PC-9 (cell line): ENCODE measurements at regions not wholly inside any gene's neighbourhood (a gene's known extent, or its start where the extent isn't known, plus 50 kb on each side); places are given as distances from the start of the nearest gene placed in this dataset.
A peak's percentile ranks its signal among the peaks of the same experiment; 100 is the strongest.

Experiments used
- BruUV-seq: library from RNA; stranded (reverse); fragments of 400-500 nt; replicated peaks from 2 replicates; lab custom pipeline; 2021; lab: Mats Ljungman, UMichigan
- CTCF ChIA-PET: fragments of 300-600 bp; sonication (Branson Sonifier 250); formaldehyde crosslinking; loops from one replicate; lab custom pipeline; 2022; ENCODE audit warnings: antibody characterized with exemption; lab: Charles Lee
- POLR2A ChIA-PET: fragments of 300-600 bp; sonication (Branson Sonifier 250); formaldehyde crosslinking; loops from one replicate; lab custom pipeline; 2022; ENCODE audit warnings: antibody characterized with exemption; ENCODE audit not compliant: unreplicated experiment; lab: Charles Lee
- DNase-seq, 2 experiments: peaks; one replicate each; pipeline versions ENCODE4 v3.0.0 to v3.0.0-alpha.2; 2015 to 2022; ENCODE audit warnings: mixed read lengths in 1 of 2
- H2AFZ ChIP-seq: fragments of 200-600 bp; sonication (generic); 2 replicates; pipeline ENCODE4 v1.8.1; 2017; ENCODE audit warnings: antibody characterized with exemption
- H3F3A ChIP-seq: fragments of 200-600 bp; sonication (generic); 2 replicates; pipeline ENCODE4 v1.8.1; 2017; ENCODE audit warnings: antibody characterized with exemption, mild to moderate bottlenecking, low read depth; ENCODE audit not compliant: insufficient read depth
- H3K27ac ChIP-seq: fragments of 200-600 bp; sonication (generic); 2 replicates; pipeline ENCODE4 v1.6.1; 2016; ENCODE audit warnings: mixed run types
- H3K27me3 ChIP-seq: fragments of 200-600 bp; sonication (generic); 2 replicates; pipeline ENCODE4 v1.6.1; 2016; ENCODE audit warnings: low read depth, mixed run types; ENCODE audit not compliant: insufficient read depth
- H3K36me3 ChIP-seq: fragments of 200-600 bp; sonication (generic); 2 replicates; pipeline ENCODE4 v1.6.1; 2016; ENCODE audit warnings: low read depth, mixed run types
- H3K4me1 ChIP-seq: fragments of 200-600 bp; sonication (generic); replicated peaks from 2 replicates; pipeline ENCODE4 v1.6.1; 2016; ENCODE audit warnings: mixed run types; ENCODE audit not compliant: insufficient read depth
- H3K4me2 ChIP-seq: fragments of 200-600 bp; sonication (generic); 2 replicates; pipeline ENCODE4 v1.6.1; 2017; ENCODE audit warnings: mixed run types
- H3K4me3 ChIP-seq: fragments of 200-600 bp; sonication (generic); 2 replicates; pipeline ENCODE4 v1.6.1; 2016; ENCODE audit warnings: mixed run types
- H3K79me2 ChIP-seq: fragments of 200-600 bp; sonication (generic); 2 replicates; pipeline ENCODE4 v1.6.1; 2017; ENCODE audit warnings: low read depth, mixed run types
- H3K9me2 ChIP-seq: fragments of 200-600 bp; sonication (generic); 2 replicates; pipeline ENCODE4 v1.8.1; 2017; ENCODE audit warnings: mild to moderate bottlenecking; ENCODE audit not compliant: insufficient read depth
- H3K9me3 ChIP-seq: fragments of 200-600 bp; sonication (generic); 2 replicates; pipeline ENCODE4 v1.8.1; 2016; ENCODE audit warnings: low read depth; ENCODE audit not compliant: insufficient read depth
- H4K20me1 ChIP-seq: fragments of 200-600 bp; sonication (generic); 2 replicates; pipeline ENCODE4 v1.8.1; 2017; ENCODE audit not compliant: insufficient read depth
- CTCF ChIP-seq: fragments of 200-600 bp; sonication (generic); conservative IDR thresholded peaks from 2 replicates; pipeline ENCODE4 v1.6.1; 2017; ENCODE audit warnings: mixed run types, antibody characterized with exemption, mild to moderate bottlenecking, moderate library complexity
- EZH2 ChIP-seq: fragments of 200-600 bp; sonication (generic); IDR thresholded peaks from 2 replicates; pipeline ENCODE4 v1.8.0; 2017; ENCODE audit warnings: antibody characterized with exemption, low read depth
- intact Hi-C: fragments of 100-400 bp; cut with micrococcal nuclease; formaldehyde crosslinking; loops from one replicate; pipeline ENCODE4 v1.10.0; 2022; ENCODE audit not compliant: unreplicated experiment

GRCh38 chrX:115452251-115452650 is 108.7 kb upstream of the PLS3 start:
- DNase-seq = no peak
- Histone ChIP-seq H3K79me2 (no peaks in the 10 kb centered on the region), H3K27me3 (no peaks in the 10 kb centered on the region), H4K20me1 (no peaks in the 10 kb centered on the region), H2AFZ (no peak overlapping the region), H3K27ac (no peak overlapping the region), H3K4me3 (no peak overlapping the region), H3K4me1 (peaks cover 8% of the 10 kb centered on the region), H3K9me2 (no peaks in the 10 kb centered on the region), H3K36me3 (no peaks in the 10 kb centered on the region), H3F3A (no peaks in the 10 kb centered on the region), H3K4me2 (no peak overlapping the region), H3K9me3 (no peaks in the 10 kb centered on the region)
- CTCF ChIA-PET = no interaction called here
- BruUV-seq = no TSS peak
- POLR2A ChIA-PET = no interaction called here
- no peak for TF ChIP-seq EZH2
- no peak for TF ChIP-seq CTCF
- intact Hi-C loops = no loop called here

GRCh38 chrX:115459883-115460880 is 100.8 kb upstream of the PLS3 start:
- Histone ChIP-seq H3K27ac (no peak overlapping the region), H3K4me1 (no peaks in the 10 kb centered on the region), H2AFZ (no peak overlapping the region), H3K36me3 (no peaks in the 10 kb centered on the region), H4K20me1 (no peaks in the 10 kb centered on the region), H3K27me3 (no peaks in the 10 kb centered on the region), H3K9me2 (no peaks in the 10 kb centered on the region), H3F3A (no peaks in the 10 kb centered on the region), H3K4me3 (no peak overlapping the region), H3K4me2 (no peak overlapping the region), H3K79me2 (no peaks in the 10 kb centered on the region), H3K9me3 (no peaks in the 10 kb centered on the region)
- BruUV-seq = no TSS peak
- CTCF ChIA-PET = no interaction called here
- TF ChIP-seq CTCF = no peak
- no peak for TF ChIP-seq EZH2
- POLR2A ChIA-PET = no interaction called here
- intact Hi-C loops = no loop called here
- peak in 1 of 2 experiments; percentile 55 for DNase-seq

GRCh38 chrX:115462406-115462805 is 98.6 kb upstream of the PLS3 start:
- H3K4me3 ChIP-seq = no peak overlapping the region
- intact Hi-C loops = no loop called here

More at GRCh38 chrX:115462406-115462805, 98.6 kb upstream of the PLS3 start:
- BruUV-seq = no TSS peak
- CTCF ChIA-PET = interaction anchor here (0.7 kb wide), 1 partner anchor 68 kb away, joined by 7 read pairs; no protein-coding TSS in a partner anchor
- no peaks in the 10 kb centered on the region for H3K4me1 ChIP-seq
- no peak overlapping the region for H3K27ac ChIP-seq
- H3F3A ChIP-seq = no peaks in the 10 kb centered on the region
- POLR2A ChIA-PET = no interaction called here
- no peak overlapping the region for H2AFZ ChIP-seq
- no peaks in the 10 kb centered on the region for H3K27me3 ChIP-seq
- H3K79me2 ChIP-seq = no peaks in the 10 kb centered on the region
- TF ChIP-seq CTCF (no peak), EZH2 (no peak)
- no peaks in the 10 kb centered on the region for H3K9me2 ChIP-seq
- H4K20me1 ChIP-seq = no peaks in the 10 kb centered on the region
- no peaks in the 10 kb centered on the region for H3K9me3 ChIP-seq
- H3K36me3 ChIP-seq = no peaks in the 10 kb centered on the region
- no peak overlapping the region for H3K4me2 ChIP-seq
- no peak for DNase-seq
